SKM-1 treated with dmso at 0.1 percent for 144 hours (cell line): ENCODE measurements at regions not wholly inside any gene's neighbourhood (a gene's known extent, or its start where the extent isn't known, plus 50 kb on each side); places are given as distances from the start of the nearest gene placed in this dataset.

Experiments
- DNase-seq: peaks from one replicate; lab custom pipeline; 2025; ENCODE audit not compliant: unreplicated experiment; lab: John Stamatoyannopoulos, UW

DNA sequence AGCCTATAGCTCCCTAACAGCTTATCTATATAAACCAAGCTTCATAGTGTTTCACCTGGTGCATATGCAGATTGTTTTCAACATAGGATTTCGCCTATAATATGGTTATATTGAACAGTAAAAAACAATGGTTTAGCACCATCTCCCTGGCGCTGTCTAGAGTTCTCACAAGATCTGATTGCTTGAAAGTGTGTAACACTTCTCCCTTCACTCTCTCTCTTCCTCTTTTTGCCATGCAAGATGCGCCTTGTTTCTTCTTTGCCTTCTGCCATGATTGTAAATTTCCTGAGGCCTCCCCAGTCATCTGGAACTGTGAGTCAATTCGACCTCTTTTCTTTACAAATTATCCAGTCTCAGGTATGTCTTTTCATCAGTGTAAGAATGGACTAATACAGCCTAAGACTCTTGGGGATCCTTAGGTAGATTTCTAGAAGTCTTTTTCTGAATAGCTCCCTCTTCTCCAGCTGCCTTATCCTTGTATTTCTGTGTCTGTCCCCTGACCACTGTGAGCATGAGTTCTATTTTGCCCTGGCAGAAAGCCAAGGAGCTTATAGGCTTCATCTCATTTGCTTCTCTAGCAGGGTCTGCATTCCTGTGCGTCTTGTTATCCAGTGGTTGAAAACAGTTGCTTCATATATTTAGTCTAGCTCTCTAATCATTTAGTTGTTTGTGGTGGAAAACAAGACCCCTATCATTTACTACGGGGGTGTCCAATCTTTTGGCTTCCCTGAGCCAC lies 401.6 kb downstream of the GPD2 start:
- DNase-seq: no peak

DNA sequence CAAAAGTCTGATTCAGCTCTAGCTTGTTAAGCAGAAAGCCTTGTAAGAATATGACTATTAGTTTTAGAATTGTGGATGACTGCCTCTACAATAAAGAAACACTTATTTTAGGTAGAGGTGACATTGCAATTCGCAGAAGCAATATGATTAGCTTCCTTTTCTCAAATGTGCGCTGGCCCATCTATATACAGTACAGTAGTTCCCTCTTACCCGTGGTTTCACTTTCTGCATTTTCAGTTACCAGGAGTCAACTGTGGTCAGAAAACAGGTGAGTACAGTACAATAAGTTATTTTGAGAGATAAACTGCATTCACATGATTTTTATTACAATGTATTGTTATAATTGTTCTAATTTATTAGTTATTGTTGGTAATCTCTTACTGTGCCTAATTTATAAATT lies 405.1 kb downstream of the GPD2 start:
- no peak for DNase-seq

DNA sequence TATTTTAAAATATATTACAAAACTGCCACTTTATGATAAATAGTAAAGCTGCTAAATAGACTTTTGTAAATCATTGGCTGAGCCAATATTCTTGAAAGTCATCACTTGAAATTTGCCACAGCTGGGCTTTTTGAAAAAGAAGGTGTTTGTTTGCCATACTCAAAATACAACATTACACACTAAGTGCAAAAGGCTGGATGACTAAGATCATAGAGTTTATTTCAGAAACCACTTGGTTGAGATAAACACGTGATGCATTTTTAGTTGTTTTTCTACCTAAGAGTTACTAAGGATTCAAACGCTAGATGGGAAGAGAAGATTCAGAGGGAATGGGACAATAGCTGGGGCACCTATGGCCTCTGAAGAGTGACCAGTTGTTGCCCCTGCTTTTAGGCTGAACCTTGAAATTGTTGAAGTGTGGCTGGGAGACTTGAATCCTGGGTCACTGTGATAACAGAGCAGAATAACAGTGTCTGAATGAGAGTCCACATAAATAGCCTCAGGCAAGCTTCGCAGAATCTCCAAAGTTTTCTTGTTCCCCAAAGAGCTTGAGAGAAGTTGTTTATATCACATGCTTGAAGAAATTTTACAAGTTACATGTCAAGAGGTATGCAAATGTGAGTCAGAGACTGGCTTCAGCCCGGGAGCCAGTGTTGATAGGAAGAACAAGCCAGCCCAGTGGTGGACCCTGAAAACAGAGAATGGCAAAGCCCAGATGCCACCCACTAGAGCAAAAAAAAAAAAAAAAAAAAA lies 409.8 kb downstream of the GPD2 start:
- no peak for DNase-seq

DNA sequence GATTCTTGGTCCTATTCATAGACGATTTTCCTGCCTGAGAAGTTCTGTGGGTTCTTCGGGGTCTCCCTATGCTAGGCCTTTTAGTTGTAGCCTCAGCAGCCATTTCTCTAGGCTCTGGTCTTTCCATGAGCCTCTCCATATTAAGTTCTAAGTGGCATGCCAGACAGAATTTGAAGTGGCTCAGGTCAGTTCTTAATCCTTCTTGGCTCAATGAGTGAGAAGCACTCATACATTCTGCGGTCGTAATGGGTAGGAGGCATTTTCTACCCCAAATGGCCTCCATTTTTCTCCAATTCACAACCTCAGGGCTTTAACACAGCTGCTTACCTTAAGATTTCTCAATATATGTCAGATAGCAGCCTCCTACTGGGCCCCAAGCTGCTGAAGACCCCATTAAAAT lies 405.3 kb upstream of the GALNT5 start:
- DNase-seq: no peak

DNA sequence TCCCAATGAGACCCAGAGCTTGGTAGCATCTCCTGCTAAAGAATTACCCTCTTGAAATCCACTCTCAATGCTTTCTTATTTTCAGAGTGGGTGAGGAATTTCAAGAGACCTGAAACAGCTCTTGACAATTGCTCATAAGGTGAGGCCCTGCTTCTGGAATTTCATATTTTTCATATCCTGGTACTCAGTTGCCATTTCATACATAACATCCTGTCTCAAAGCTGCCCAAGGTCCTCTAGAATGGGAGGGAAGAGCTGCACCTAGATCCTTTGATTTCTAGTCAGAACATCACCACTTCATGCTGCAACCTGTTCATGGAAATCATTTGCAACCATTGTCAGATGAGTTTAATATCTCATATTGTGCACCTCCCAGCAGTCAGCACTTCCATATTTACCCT lies 404.8 kb upstream of the GALNT5 start:
- no peak for DNase-seq

DNA sequence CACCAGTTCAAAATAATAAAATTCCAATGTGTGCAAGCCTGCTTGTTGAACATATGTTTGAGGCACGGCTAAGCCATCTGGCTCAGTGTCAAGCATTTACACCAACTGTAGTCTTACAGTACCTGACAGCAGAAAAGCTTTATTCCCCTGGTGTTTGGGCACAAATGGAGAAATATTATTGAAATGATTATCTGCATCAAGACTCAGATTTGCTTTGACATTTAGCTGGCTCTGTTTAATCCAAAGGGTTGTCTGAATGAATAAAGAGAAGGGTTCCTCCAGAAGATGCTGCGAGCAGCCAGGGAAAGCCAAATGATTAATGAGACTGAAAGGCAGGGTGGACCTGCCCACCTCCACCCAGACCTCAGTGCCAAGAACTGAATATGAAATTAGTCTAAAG lies 393.2 kb upstream of the GALNT5 start:
- DNase-seq: no peak

DNA sequence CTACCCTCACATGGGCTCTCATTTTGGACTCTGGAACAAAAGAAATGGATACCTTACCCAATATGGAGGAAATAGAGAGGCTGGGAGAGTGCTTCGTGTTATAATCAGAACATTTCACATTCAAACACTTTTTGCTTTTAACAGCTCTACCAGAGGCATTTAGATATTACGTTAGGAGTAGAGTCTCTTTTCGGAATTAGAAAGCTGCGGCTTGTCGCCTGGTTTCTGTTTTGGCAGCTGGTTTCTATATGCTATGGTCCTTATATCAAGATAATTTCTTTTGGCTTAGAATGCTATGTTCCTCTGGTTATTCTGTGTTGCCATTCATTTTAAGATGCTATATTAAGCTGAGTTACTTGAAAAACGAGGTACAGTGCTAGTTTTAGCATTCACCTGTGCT lies 392.8 kb upstream of the GALNT5 start:
- DNase-seq: no peak

DNA sequence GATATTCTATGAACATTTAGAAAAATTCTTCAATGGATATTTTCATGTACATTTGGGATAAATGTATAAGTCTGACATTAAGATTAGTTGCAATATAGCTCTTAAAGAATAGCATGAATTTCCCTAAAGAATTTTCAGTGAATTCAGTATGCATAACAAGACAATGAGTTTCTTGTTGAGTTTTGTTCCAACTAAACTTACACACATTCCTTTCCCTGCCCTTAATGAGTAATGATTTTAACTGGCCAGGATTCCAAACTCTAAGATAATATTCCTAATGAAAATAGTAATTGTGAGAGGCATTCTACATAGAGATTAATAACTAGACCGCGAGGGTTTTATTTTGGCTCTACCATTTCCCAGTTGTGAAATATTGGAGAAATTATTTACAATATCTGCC lies 390.3 kb upstream of the GALNT5 start:
- DNase-seq: no peak

DNA sequence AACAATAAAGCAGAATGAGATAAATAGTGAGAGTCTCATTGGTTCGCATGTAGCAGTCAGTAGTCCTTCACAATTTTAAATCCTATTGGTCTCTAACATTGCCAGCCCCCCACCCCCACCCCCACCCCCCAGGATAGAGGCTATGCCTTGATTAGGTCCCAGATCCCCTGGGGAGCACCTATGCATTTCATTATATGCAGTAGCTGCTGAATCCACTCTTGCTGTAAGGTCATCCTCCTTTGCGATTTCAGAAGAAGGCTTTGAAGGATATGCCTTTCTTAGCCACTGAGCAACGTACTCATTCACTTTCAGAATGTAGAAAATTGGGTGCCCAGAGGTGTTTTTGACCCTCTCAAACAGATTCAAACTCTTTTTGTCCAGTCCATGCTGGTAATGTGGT lies 382.8 kb upstream of the GALNT5 start:
- no peak for DNase-seq

DNA sequence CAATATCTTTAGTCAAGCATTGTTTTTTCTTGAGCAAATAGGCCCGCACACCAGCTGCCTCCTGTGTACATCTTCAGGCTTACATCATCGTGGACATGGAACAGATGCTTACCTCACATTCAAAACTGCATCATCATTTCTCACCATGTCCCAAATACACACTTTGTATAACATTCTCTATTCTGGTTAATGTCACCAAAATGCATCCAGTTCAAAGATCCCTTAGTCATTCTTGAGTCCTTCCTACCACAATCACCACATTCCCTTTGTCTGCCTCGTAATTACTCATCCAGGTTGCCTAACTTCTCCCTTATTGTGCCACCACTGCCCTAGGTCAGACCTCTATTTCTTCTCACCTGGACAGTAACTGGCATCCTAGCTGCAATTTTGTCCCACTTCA lies 373.7 kb upstream of the GALNT5 start:
- no peak for DNase-seq

DNA sequence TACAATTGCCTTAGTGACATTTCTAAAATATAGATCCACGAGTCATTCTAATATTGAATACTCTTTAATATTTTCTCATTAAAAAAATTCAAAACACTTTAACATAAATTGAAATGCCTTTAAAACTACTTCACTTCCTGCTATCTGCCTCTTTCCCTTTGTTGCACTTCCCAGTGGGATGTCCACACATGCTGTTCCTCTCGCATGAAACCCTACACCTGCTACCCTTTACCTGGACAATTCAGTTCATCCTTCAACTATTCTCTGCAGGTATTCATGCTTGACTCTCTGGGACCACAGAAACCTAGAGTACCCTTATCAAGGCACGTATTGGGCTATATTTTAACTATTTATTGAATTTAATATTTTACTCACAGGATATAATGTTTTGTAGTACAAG lies 373.3 kb upstream of the GALNT5 start:
- no peak for DNase-seq

DNA sequence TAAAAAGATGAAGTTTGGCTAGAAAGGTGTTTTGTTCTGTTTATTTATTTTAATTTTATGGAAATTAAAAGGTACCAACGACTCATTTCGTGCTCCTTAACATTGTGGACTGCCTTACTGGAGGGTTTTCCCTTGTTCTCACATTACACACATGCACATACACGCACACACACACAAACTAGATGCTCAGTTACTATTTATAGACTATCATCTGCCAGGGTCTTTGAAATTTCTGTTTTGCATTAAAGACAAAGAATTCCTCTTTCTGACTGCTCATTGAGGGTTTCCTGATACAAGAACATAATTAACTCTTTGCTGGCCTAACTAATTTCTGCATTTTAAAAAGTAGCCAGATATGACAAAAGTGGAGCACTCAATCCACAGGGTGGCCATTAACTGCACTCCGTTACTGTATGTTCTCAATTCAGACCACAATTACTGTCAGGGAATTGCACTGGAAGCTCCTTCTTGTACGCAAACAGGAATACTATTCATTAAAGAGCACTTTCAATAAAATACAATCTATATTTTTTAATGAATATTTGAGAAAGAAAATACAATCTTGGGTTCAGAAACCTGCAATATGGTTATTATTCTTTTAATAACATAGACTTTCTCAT lies 366.9 kb upstream of the GALNT5 start:
- DNase-seq: no peak

DNA sequence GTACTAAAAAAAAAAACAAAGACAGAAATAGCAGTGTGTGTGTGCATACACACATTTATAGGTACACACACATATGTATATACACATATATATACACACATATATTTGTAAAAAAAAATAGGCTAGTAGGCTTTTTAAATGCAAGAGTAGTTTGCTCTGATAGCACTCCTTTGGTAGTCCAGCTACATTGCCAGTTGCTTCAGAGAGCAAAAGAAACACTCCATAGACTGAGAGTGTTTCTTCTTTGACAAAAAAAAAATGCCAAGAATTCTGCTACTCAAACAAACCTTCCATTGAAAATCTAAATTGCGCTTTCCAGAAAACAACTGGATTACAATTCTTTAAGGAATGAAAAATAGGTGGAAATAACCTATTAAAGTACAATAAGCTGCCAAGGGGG lies 365.9 kb upstream of the GALNT5 start:
- no peak for DNase-seq

DNA sequence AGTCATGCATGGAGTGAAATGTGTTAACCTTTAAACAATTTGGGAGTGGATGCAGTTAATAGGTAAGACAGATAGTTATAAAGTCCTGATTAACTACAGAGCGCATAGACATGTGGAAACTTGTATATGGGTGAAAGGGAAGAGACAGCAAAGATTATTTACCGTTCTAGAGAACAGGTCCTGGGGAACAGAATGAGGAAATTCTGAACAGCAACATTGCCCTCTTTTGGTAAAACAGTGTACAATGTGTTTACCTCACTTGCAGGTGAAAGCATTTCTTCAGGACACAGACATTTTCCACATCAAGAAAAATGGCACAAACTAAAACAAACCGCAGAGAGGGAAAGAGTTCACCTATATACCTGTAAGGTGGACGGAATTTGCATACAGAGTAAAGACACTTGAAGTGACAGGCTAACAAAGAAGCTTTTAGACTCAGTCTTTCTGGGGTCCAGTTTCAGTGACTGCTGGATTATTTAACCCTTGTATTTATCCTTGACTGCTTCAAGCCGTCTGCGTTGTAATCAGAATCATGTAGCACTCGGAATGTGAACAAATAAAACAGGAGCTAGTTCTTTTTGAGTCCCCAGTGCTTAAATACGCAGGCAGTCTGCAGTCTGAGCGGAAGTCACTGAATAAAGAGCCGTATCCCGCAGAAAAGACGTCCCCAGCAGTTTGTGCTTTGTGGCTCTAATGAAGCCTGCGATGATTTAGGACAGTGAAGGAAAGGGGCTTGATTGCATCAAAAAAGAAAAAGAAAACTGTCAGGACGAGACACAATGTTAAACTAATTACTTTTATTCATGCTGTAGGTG lies 364.8 kb upstream of the GALNT5 start:
- peak; percentile 24 for DNase-seq

DNA sequence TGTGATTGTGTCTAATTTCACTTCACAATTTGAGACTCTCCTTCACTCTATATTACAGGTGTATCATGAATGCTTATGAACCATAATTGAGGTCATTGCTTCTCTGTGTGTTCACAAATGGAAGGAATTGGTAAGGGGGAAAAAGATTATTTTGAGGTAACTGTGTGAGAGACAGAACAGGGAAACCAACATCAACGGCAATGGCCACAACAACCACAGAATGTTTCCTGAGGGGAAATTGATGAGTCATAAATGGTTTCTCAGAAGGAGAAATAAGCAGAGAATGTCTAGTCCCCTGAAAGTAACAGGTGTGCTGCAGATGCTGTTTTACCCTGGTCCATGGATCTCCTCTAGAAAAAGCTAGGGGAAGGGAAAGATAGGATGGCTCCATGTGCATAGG lies 361.2 kb upstream of the GALNT5 start:
- DNase-seq: no peak

DNA sequence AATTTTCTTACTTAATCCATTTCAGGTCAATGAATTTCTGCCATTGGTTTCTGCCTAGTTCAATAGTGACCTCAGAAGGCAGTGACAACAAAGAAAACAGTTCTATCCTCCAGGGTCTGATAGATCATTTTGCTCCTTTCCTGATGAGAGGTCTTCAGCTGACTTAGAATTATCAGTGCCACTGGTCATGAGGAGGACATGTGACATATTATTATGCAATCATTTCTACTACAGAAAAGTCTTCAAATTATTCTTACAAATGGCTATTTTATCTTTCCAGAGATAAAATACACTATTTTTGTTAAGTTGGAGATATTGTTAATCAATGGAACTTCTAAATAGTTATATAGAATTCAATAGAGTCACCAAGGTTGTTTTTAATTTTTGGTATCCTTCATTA lies 360.0 kb upstream of the GALNT5 start:
- DNase-seq: no peak

DNA sequence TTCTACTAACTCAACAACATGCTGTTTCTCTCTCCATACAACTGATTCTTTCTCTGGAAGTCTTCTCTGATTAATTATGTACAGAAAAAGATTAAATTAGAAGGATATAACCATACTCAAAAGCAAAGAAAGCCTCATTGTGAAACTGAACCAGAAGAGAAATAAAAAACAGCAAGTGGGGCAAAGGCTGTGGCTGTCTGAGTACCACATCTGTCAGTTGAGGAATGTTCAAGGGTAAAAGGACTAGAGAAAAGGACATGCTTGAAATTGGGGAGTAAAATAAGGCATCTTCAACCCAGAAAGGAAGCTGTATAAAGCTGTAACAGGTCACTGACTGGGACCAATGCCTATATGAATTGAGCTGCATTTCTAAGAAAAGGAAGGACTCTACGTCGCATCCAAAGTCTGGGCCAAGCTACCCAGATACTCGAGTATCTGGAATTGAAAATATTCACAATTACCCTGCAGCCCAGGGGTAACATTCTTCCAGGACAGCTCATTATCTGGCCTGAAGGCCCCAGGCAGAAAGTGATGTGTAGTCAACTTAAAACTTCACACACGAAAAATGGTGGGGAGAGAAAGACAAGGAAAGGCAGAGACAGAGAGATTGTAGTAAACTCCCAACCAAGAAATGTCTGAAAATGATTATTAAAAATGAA lies 356.0 kb upstream of the GALNT5 start:
- DNase-seq: no peak

DNA sequence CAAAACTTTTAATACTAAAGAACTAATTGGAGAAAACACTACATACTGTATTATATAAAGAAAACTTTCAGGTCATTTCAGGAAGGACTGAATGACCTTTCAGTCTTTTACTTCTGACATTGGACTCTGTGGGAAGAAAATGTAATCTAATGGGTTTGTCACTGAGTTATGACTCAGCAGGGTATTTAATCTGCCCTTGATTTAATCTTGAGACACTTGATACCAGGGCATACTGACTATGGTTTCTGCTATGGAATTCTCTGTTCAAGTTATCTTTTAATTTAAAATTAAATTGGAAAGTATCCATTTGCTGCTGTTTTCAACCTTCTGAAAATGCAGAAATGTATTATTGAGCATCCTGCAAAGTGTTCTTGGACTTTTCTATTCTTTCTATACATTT lies 354.2 kb upstream of the GALNT5 start:
- no peak for DNase-seq

DNA sequence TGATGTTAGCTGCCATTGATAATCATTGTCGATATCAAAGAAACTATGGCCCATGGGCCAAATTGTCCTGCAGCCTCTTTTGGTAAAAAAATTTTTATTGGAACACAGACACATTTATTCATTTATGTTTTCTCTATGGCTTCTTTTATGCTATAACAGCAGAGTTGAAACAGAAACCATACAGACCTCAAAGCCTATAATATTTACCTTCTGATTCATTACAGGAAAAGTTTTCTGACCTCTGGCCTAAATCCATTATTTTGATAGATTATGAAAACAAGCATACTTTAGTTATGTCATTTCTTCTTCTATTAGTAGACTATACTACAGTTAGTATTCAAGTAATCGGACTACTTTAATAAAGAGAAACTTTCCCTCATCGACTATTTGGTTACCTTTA lies 349.7 kb upstream of the GALNT5 start:
- DNase-seq: no peak

DNA sequence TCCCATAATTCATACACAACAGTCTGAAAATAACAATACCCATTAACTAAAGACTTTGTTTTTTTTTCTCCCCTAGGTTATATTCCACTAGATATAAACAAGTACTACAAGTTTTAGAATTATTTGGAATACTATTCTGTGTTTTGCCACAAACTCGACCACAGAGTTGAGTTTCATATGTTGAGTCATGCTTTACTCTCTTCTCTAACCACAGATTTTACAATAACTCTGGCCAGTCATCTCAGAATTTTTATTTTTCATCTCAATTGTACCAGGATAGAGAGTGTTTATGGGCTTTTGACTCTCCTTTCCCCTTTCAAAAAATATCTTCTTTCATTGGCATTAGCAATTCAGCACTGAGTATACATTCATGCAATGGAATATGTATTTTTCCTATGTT lies 348.7 kb upstream of the GALNT5 start:
- no peak for DNase-seq

DNA sequence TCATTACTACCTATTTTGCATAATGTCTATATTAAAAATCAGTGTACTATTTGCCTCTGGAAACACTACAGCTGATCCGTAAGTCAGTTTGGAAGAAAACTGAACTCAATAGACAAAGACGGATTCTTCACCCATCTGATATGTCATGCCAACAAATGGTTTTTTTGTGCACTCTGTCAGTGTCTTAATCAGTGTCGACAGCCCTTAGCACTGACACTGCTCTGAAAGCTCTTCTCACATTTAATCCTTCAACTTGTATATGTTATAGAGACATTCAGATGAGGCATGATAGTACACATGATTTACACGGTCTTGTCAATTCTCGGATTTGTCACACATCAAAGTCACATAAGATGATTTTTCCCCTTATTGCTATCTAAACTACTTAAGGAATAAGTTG lies 347.5 kb upstream of the GALNT5 start:
- DNase-seq: no peak
